NB4 (cell line): ENCODE measurements at regions not wholly inside any gene's neighbourhood (a gene's known extent, or its start where the extent isn't known, plus 50 kb on each side); places are given as distances from the start of the nearest gene placed in this dataset.

Experiments
- DNase-seq: peaks from one replicate; pipeline ENCODE4 v3.0.0; 2010; ENCODE audit warnings: low read depth
- H3K4me3 ChIP-seq: one replicate; pipeline ENCODE4 v1.5.1; 2011; ENCODE audit warnings: mild to moderate bottlenecking, low read depth, low read length, moderate library complexity
- MYC ChIP-seq: IDR thresholded peaks from 2 replicates; pipeline ENCODE4 v1.6.1; 2011; ENCODE audit warnings: low read depth, low read length
- POLR2A ChIP-seq: IDR thresholded peaks from 2 replicates; pipeline ENCODE4 v1.6.1; 2011; ENCODE audit warnings: mild to moderate bottlenecking; ENCODE audit not compliant: insufficient read length; ENCODE audit errors: extremely low read depth
- TF ChIP-seq, protein P1 (sequence below): IDR thresholded peaks from 2 replicates; pipeline ENCODE4 v1.6.1; 2011; ENCODE audit warnings: low read depth, low read length
- TF ChIP-seq, protein P2 (sequence below): IDR thresholded peaks from one replicate; pipeline ENCODE4 v1.5.1; 2012; ENCODE audit warnings: low read depth, low read length

DNA sequence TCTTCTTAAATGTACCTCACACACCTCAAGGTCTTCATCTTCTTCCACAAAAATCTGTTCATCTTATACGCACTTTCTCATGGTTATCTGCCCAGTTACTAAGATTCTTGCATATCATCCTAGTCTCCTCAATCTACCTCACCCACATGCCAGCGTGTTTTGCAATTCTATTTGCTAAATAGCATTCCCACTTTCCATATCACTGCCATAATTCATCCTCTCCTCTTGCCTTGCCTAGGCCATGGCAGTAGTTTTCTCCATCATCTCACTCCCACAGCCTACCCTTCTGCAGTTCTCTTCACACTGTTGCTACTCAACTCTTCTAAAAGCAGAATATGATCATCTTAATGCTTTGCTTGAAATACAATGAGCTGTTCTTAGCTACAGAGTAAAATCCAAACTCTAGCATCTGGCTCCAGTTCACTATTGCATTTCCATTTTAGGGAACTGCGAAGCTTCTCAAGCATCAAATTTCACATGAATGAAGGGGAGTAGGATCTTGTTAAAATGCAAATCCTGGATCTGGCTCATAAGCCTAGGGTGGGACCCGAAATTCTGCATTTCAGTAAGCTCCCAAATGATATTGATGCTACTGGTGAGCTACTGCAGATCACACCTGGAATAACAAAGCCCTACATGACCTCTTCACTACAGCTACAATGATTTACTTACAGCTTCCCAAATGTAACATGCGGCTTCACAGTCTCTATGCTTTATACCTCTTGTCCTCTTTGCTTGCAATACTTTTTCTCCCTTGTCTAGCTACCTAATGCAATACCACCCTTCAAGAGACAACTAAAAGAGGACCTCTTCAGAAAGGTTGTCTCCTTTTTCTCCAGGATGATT, 293.9 kb downstream of the SATB2 start:
- no peak overlapping the region for H3K4me3 ChIP-seq
- no peak for DNase-seq
- no peak for TF ChIP-seq POLR2A
- no peak for TF ChIP-seq MYC

DNA sequence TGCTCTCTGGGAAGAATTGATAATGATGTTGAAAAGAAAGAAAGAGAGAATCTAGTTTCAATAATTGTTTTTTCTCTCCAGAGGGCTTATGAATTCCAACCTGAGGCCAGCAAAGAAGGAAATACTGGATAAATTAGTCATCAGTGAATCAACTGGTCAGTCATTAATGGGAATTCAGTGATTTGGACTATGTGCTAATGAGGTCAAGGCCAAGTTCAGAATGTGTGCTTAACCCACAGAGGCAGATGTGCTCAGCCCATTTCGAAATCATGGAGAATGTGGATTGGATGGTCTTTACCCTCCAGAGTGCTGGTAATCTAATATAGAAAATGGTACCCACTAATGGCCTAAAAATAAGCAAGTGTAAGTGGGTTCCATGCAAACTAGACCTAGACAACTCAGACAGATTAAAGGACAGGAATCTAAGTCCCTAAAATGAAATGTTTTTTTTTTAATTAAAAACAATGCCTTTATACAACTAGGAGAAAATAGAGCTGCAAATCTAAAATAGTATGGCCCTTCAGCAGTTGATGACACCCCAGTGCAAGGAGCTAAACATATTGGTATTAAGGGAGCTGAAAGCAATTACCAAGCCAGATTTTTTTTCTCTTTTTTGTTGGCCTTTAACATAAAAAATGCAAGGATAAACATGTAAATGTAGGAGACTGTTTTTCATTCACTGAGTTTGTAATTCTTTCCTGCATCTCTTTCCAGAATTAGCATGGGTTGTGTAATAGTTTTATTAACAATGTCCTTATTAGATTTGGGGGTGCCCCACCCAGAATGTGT, 296.9 kb downstream of the SATB2 start:
- H3K4me3 ChIP-seq = no peak overlapping the region
- no peak for DNase-seq
- TF ChIP-seq POLR2A (no peak), MYC (no peak)
- TF ChIP-seq, protein P1, sequence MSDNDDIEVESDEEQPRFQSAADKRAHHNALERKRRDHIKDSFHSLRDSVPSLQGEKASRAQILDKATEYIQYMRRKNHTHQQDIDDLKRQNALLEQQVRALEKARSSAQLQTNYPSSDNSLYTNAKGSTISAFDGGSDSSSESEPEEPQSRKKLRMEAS = no peak

DNA sequence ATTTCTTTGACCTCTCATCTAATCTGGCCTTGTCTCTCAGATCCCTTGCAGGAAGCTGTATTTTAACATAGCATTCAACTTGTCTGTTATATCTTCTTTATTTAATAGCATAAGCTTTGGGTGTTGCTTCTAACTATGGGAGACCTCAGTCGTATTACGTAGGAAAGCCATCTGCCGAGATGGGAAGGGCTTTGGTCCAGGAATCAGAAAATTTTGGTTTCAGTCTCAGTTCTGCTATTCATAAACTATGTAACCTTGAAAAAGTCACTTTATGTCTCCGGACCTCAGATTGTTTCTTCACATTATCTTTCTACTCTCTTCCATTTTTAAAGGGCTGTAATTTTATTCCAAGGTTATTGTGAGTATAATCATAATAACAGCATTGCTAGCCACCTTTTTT, 297.7 kb downstream of the SATB2 start:
- no peak for DNase-seq
- TF ChIP-seq POLR2A (no peak), MYC (no peak)
- TF ChIP-seq, protein P2, sequence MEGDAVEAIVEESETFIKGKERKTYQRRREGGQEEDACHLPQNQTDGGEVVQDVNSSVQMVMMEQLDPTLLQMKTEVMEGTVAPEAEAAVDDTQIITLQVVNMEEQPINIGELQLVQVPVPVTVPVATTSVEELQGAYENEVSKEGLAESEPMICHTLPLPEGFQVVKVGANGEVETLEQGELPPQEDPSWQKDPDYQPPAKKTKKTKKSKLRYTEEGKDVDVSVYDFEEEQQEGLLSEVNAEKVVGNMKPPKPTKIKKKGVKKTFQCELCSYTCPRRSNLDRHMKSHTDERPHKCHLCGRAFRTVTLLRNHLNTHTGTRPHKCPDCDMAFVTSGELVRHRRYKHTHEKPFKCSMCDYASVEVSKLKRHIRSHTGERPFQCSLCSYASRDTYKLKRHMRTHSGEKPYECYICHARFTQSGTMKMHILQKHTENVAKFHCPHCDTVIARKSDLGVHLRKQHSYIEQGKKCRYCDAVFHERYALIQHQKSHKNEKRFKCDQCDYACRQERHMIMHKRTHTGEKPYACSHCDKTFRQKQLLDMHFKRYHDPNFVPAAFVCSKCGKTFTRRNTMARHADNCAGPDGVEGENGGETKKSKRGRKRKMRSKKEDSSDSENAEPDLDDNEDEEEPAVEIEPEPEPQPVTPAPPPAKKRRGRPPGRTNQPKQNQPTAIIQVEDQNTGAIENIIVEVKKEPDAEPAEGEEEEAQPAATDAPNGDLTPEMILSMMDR = no peak
- TF ChIP-seq, protein P1 = no peak
- no peak overlapping the region for H3K4me3 ChIP-seq

DNA sequence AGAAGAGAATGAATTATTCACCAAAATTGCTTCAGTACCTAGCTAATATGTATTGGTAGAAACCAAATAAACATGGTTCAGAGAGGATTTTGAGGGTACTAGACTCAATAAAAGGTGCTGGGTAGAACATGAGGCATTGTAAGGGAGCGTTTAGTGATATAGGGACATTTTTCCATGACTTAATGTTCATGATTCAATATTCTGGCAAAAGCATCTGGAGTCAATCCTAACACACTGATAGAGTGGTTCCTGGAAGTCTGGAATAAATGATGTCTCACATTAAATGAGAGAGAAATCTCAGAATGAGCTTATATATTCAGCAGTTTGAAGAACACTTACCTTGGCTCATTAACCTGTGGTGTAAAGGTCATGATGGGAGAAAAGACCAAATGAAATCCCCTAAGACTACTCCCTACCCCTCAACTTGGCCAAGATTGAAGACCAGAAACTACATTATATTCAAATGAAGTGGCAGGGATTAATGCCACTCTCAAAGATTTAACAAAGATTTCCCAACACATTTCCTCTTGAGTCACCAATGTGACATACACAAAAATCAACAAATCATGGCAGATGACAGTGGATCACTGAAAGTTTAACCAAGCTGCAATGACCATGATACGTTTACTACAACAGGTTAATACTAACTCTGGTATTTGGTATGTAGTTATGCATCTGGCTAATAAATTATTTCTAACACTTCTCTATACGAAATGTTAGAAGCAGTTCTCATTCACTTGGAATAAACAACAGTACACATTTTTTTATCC, 309.5 kb downstream of the SATB2 start:
- TF ChIP-seq, protein P2 = no peak
- TF ChIP-seq, protein P1 = no peak
- TF ChIP-seq MYC (no peak), POLR2A (no peak)
- no peak for DNase-seq
- no peak overlapping the region for H3K4me3 ChIP-seq

DNA sequence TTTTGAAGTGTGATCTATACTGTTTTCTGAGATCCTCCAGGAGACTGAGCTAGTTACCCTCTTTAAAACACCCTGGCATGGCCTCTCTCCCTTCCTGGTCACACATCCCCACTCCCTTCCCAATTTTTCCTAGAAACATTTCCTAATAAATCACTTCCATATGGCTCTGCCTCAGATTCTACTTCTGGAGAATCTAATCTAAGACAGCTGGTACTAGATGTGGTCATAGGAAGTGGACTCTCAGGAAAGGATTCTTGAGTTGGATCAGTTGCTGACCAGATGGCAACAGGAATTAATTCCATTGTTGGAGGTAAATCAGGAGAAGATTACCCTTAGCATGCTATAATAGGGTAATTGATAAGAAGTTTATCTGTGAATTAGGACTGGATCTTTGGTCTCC, 310.5 kb downstream of the SATB2 start:
- TF ChIP-seq POLR2A = no peak
- TF ChIP-seq, protein P1 = no peak
- TF ChIP-seq, protein P2 = no peak
- no peak for TF ChIP-seq MYC
- no peak for DNase-seq
- H3K4me3 ChIP-seq = no peak overlapping the region

DNA sequence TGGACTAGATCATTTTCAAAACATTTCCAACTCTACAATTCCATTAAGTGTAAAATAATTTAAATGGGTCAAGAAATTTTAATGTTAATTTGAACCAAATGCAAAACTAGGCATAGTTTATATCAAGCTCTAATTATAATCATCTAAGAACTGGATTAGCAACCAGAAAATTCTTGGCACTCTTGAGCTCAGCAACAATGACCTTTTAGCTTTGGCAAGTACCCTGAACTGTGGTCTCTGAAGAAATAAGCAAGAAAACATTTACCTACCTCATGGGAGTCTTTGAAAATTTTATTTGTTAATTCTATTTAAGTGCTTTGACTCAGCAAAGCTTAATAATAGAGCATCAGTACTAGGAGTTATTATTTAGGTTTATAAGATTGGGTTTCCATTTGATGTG, 313.2 kb downstream of the SATB2 start:
- DNase-seq = no peak
- no peak overlapping the region for H3K4me3 ChIP-seq
- TF ChIP-seq MYC (no peak), POLR2A (no peak)
- TF ChIP-seq, protein P2 = no peak
- TF ChIP-seq, protein P1 = no peak
